NCI-H1092 treated with DMSO at 0.1 percent for 48 hours (cell line): ENCODE measurements at regions not wholly inside any gene's neighbourhood (a gene's known extent, or its start where the extent isn't known, plus 50 kb on each side); places are given as distances from the start of the nearest gene placed in this dataset.

Experiments
- DNase-seq: peaks from one replicate; lab custom pipeline; 2025; lab: John Stamatoyannopoulos, UW

DNA sequence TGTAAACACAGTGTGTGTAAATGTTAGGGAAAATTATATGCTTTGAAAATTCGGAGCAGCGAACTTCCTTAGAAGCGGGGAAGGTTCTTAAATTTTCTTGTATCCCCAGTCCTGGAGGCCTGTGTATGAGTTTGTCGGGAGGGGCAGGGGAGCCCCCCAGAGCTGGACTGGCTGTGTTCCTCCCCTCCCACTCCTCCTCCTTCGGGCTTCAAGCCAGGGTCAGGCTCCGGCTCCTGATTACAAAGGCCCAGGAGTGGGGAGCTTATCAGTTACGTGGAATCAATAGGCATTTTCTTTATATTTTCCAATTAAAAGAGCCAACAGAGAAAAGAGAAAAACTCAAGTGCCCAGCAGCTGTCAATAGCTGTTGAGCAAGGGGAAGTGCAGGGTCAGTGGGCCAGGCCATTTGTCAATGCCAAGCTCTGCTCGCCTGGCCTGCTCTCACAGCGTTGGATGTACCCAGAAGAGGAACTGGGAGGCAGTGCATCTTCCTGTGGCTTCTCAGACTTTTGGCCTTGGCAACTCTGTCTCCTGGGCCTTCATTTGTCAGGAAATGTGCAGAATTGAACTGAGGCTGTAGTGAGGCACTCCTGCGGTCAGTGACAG is 156.9 kb upstream of the PCBD1 start:
- peak; percentile 67 for DNase-seq

DNA sequence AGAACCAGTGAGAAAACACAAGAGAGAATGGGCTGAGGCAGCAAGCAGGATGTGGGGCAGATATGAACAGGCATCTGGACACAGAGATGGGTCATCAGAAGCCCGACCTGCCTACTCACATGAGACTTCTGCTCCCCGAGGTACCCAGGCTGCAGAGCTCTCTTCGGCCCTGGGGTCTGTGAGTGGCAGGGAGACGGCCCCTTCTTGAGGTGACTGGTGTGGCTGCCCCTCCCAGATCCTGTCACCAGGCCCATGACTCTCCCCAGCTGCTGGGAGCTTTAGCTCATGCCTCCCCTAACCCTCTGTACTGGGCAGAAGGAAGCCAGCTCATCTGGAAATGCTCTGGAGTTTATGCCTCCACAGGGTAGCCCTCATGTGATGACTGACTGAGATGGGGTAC is 157.6 kb upstream of the PCBD1 start:
- no peak for DNase-seq

DNA sequence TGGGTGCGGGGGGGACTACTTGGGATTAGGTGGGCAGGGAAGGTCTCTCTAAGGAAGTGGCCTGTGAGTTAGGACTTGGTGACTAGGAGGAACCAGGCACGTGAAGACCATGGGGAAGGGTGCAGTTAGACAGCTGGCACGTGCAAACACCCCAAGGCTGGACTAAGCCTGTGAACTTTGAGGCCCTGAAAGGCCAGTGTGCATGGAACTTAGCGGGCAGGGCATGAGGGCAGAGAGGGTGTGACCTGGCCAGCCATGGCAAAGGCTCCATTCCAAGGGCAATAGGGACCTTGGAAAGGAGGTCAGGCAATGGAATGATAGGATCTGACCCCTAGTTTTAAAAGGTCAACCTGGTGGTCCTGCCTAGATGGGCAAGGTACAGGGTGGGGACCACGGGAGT is 158.4 kb upstream of the PCBD1 start:
- DNase-seq: no peak

DNA sequence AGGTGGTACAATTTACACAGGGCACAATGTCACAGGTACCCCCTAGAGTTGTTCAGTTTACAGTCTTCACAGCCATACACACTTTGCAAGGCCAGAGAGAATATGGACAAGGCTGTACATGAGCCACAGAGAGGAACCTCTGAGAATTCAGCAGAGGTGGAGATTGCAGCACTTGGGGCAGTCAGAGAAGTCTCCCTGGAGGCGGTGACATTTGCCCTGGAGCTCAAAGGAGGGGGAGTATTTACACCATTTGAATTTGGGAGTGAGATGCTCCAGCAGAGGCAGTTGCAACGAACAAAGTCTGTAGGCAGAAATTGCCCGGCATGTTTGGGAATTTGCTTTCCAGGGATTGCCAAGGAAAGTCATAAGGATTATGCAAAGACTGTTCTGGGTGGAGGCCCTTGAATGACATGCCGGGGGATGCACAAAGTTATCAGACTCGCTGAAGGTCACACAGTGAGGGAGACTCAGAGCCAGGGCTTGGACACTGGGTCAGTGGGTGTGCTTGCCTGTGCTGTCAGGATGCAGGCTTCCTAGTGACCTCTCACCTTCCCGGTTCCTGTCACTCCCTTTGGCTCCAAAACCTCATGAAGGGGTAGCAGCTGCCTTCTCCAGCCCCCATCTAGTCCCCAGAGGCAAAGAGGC is 160.7 kb upstream of the PCBD1 start:
- DNase-seq: no peak

DNA sequence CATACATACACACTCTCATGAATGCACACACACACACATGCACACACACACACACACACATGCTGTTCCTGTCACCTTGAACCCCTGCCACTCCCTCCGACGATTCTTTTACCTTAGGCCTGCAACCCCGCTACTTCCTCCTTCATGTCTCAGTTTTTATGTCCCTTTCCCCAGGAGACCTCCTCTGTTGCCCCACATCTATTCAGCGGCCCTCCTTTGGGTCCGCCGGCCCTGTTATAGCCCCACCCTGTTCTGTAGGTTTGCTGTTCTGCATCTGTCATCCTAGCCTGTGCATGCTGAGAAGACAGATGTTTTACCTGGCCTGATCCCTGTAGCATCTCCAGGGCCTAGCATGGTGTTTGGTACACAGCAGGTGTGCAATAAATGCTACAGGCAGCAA is 161.6 kb upstream of the PCBD1 start:
- DNase-seq: no peak

DNA sequence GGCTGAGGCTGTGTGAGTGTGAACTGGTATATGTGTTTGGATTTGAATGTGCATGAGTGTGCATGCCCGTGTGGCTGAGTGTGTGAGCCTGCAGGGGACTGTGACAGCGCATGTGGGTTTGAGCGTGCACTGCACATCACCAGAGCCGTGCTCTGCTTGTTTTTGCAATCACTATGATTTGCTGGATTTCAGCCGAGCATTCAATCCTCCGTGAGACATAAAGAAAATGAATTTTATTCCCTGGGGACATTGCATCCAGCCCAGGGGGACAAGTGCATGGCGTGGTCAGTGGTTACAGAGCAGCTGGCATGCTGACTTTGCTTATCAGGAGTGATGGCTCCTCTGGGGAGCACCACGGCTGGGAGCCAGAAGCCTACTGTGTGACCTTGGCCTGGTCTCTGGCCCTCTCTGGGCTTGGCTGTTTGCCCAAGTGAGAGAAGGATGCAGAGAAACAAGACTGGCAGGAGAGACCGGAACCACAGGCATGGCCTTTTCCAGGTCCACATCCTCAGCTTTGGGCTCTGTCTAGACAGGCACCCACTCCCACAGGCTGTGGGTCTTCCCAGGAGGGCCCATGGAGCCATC is 160.2 kb upstream of the UNC5B start:
- DNase-seq: no peak

DNA sequence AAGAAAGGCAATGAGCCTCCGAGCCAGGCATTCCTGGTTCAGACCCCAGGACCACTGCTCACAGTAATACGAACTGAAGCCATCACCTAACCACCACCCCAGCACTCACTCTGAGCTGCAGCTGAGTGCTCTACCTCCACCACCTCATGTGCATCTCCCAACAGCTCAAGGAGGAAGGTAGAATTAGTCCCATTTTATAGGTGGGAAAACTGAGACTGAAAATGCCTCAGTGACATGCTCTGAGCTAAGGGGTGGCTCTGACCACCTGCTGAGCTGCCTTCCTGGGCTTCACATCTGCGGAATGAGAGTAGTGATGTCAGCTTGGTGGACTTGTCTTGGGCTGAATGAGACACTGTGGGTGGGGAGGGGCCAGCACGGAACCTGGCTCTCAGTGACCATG is 159.7 kb upstream of the UNC5B start:
- no peak for DNase-seq

DNA sequence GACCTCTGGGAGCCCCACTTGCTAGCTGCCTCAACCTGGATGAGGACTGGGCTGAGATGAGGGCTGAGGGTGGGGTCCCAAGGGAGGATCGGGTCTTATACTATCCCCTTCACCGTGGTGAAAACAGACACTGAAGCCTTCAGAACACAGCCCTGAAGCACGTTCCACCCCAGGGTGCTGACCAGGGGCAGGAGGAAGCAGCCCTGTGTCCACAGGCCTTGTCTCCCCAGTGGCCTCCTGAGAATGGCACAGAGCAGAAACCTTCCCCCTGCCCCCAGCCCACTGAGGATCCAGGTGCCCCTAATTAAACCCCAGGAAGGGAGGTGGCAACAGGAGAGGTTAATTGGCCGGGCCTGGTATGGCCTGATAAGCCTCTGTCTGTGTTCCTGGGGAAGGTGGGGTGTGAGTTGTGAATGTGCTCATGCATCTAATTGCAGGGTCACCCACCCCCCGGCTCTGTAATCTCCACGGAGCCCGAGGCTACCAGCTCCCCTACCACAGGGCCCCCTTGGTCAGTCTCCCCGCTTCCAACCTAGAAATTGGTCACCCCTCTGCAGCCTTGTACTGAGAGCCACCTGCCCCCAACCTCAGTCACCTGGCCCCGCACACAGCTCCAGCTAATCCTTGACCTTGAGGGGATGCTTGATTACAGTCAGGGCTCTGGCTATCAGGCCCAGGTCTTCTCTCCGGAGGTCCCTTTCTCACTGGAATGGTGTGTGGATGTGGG is 159.0 kb upstream of the UNC5B start:
- DNase-seq: no peak

DNA sequence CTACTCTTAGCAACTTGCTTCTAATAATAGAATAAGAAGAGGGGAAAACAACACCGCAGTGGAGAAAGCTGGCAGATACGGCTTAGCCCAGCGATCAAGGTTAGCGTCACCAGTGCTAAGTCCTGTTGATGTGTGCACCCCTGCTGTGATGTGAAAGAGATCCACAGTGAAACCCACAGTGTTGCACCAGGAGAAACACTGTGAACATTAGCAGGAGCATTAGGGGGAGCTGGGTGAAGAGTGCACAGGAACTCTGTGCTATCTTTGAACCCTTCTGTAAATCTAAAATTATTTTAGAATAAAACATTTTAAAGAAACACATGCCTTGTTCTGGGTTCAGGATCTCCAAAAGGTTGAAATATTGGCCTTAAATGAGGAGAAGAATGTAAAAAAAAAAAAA is 154.1 kb upstream of the UNC5B start:
- DNase-seq: no peak

DNA sequence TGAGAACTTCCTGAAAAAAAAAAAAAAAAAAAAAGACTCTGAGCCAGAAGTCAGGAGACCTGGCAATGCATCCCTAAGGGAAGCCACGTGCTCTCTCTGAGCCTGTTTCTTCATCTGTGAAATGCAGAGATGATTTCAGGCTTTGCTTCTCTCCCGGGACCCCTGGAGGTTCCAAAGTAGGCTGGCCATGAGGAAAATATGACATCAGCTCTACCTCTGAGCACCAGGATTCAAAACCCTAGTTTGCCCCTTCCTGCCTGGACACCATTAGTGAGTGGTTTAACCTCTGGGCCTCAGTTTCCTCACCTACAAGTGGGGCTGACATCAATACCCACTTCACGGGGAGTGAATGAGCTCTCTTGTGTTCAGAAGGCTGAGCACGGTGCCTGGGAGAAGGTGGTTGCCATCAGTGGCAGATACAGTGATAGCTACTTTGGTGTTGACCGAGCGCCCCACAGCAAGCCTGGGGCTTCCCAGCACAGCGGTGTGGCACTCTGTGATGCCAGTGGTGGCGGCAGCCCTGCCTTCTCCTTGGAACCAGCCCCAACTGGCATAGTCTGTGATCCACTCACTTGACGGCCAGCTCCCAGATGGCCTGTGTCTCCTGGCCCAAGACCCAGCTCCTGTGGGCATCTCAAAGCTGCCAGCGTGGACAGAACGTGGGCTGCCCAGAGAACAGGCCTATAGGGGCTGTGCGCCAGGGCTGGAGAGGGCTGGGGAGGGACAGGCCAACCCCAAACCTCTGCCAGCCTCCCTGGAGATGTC is 153.1 kb upstream of the UNC5B start:
- DNase-seq: no peak

DNA sequence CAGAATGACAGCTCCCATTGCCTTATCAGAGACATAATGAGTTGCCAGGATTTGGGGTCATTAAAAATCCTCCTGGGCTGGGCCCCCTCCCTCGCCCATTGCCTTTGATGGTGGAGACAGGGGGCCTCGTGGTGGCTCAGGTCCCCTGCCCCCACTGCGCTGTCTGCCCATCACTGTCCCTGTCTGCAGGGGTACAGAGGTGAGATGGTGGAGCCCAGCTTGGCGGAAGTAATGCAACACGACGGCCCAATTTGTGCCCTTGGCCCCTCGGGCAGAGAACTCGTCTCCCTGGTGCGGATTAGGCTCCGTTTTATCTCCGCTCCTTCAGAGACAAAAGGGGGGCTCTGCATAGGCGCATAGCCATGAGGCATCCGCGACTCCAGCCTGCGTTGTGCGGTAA is 152.4 kb upstream of the UNC5B start:
- DNase-seq: no peak

DNA sequence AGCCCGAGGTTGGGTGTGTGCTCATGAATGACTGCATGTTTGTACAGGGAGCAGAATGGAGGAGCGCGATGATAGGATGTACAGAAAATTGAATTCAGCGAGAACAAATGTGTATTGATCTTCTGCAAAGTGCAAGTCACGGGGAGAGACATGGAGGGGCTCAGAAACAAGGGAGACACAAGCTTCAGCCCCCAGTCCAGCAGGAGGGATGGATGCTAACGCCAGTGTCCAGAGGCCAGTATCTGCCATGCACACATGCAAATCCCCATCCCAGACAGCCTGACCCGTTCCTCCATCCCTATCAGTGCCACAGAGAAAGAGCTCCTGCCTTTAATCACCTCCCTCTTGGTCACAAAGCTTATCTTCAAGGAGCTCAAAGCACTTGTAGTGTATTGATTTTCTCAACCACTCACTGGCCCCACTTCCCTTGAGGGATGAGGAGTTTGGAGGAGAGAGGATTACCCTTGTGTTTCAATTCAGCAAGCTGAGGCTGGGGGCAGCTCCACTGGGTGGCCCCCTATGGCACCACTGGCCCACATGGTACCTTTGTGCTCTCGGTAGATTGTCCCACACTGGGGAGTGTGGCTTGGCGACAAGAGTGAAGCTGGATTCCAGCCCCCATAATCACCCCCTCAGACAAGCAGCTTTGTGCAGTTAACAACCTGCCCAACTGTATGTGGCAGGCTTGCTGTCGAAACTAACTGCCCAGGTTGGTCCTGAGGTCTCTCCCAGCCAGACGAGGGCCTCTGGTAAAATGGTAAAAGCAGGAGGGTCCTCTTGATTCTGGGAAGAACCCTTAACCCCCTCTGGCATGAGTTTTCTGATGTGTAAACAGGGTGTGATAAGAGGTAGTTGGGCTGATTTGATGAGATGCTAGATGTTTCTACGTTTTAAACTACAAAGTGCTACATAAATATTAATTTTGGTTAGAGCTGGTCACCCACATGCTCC is 151.6 kb upstream of the UNC5B start:
- DNase-seq: no peak

DNA sequence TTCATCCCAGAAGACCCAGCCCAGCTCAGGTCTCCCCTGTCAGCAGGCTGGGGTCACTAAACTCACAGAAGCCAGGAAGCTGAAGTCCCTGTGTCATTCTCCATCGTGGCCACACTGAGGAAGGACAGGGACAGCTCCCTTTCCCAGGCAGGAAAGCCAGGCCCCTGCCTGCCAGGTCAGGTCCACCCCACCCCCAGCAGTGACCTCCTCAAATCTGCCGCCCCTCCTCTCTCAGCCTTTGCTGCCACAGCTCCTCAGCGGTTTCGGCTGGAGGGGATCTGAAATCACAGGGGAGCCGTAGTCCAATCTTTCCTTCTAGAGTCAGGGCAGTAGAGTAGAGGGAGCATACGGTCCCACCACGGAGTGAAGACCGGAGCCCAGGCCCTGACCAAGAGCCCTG is 150.9 kb upstream of the UNC5B start:
- DNase-seq: no peak

DNA sequence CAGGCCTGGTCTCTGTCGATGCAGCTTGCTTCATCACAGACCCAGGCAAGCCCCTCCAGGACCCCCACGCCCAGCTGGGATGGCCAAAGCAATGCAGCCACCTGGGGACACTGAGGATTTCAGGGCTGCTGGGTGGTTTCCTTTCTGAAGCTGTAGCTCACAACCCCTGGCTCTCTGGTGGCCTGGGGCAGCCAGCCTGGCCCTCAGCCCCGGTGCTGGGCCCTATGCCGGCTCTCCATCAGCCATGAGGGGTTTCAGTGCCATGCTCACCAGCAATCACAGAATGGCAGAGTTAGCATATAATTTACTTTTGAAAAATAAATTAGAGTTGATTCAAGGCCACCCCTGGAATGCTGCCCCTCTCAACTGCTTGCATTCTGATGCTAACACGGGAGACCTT is 150.2 kb upstream of the UNC5B start:
- DNase-seq: no peak

DNA sequence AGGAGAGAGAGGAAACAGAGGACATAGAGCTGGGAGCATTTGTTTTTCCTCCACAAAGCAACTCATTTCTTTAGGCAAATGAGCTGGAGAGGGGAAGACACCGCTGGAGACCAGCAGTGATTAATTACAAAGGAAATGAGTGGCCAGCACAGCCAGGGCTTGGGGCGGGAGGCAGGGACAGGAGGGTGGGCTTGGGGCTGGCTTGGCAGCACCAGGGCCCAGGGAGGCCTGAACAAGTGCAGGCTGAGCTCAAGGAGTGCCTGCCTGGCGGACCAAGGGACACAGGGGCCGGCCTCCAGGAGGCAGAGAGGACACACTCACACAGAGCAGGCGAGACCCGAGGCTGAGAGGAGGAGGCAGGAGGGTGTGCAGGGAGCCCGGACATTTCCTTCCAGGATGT is 149.0 kb upstream of the UNC5B start:
- no peak for DNase-seq

DNA sequence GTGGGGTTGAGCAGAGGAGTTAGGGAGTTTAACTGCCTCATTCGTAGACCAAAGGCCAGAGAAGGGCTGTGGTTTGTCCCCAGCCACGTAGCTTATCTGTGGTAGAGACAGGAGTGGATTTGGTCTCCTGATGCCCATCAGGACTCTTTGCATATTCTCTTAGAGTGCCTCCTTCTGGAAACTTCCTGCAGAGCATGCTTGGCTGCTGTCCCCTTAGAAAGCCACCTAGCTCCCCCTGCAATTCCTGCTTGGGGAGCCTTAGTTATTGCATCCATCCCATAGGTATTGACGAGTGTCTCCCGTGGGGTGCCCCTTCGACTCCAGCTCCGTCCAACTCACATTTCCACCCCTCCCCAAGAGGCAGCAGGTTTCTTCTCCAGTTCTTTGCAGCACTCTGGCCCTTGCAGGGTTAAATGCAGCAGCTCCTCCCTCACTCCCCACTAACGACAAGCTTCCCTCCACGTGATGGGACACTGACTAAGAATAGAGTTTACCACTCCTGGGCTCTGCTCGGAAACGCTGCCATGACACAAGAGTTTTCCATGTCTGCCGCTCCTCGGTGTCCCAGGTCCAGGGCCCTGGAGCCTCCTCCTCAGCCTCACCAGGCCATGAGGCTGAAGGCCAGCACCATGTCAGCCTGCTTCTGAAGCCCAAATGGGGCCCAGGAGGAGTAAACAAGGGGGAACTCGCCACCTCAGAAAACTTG is 147.8 kb upstream of the UNC5B start:
- DNase-seq: no peak

DNA sequence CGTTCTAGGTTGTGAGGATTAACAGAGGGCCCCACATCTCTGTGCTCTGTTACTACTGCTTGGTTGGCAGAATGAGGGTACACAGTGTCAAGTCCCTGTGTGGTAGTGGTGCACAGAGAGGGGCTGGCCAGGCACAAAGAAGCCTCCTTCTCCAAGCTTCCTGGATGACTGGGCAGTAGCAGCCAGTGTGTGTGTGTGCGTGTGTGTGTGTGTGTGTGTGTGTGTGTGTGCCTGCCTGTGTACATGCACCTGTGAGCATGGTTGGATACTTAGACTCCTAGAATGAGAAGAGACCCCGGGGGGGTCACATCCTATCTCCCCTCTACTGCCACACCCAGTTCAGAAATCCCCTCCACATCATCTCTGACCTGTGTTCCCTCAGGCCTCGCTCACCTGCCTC is 146.7 kb upstream of the UNC5B start:
- no peak for DNase-seq

DNA sequence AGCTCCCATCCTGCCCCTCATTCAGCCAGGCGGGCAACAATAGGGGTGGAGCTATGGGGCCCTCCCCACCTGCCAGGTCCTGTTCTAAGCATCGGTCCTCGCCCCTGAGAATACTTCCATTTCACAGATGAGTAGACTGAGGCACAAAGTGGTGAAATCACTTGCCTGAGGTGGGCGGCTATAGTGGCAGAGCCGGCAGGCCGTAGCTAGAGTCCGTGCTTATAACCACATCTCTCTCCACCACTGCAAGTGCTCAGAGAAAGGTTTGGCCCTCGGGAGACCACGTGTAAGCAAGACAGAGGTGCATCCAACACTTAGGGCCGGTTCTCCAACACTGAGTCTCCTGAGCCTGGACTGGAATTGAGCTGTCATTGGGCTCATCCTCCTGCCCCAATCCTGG is 145.8 kb upstream of the UNC5B start:
- DNase-seq: no peak

DNA sequence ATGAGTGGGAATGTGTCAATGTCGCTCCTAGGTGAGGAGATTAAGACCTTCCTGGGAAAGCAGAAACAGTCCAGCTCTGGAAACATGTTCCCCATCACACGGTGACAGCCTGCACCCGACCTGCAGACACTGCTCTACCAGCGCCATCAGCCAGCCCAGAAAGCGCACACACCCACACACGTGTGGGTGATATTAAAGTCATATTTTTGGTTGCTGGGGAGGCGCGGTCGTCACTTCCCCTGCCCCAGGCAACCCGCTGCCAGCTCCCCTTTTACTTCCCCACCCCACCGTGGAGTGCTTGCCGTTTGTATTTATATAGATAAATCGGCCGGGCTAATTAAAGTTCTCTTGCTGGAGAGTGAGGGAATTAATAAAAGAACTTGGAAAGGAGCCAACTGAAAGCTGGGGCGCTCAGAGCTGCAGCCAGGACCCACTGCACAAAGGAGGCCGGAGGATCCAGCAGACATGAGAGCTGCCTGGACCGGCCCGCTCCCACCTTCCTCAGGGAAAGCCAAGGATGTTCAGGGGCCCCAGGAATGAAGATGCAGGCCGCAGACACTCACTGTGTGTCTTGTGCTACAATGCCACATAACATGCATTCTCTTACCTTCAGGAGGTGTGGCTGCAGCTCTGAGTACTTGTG is 145.2 kb upstream of the UNC5B start:
- no peak for DNase-seq

DNA sequence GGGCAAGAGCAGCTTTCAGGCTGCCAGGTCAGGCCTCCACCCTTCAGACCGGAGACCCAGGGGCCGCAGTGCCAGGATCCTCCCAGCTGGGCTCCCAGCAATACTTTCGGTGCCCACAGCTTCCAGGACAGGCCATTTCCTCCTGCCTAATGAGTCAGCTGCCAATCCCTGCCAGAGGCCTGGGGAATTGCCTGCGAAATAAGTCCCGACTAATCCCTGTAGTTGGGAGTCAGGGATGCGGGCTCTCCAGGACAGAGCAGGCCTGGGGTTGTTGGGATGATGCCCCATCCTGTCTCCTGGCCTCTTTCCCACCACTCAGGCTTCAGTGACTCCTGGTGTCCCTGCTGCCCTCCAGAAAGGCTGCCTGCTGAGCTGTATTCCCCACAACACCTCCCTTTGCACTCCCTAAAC is 143.5 kb upstream of the UNC5B start:
- no peak for DNase-seq
